Stimulated activated CD4-positive, alpha-beta T cell treated with anti-CD3 and anti-CD28 coated beads, Interleukin-1b, Interleukin-23, amount 100 ng/mL, for 1 hour (primary cell): ENCODE measurements at regions not wholly inside any gene's neighbourhood (a gene's known extent, or its start where the extent isn't known, plus 50 kb on each side); places are given as distances from the start of the nearest gene placed in this dataset.

Source experiments
- DNase-seq, 2 donors: peaks; one replicate each; pipeline ENCODE4 v3.0.0-alpha.2; 2020; ENCODE audit warnings: low read depth in 2 of 2

DNA sequence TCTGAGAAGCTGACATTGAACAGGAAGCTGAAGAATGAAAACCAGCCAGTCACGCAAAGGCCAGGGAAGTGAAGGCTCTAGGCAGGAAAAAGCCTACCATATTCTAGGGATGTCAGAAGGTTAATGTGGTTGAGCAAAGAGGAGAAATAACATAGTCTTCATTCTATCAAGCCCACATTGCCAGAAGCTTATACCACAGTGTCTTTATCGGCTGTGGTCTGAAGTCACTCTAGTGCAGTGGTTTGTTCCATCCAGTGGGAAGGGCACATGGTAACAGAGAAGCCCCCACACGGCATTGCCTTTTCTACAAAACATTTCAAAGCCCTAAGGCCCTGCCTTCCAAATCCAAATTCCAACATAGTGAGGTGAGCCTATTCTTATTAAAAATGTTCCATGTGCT lies 311.3 kb downstream of the TNS1 start:
- DNase-seq = no peak

DNA sequence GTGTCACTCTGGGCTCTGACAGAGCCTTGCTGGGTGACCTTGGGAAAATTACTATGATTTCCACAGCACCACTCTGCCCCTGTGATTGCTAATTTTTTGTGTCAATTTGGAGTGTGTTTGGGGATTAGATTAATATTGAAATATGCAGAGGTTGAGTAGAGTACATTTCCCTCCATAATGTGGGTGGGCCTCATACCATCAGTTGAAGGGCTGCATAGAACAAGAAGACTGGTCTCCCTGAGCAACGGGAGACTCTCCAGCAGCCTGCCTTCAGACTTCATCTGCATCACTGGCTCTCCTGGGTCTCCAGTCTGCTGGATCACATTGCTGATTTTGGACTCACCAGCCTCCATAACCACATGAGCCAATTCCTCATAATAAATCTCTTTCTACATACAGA lies 313.7 kb downstream of the TNS1 start:
- DNase-seq = no peak

DNA sequence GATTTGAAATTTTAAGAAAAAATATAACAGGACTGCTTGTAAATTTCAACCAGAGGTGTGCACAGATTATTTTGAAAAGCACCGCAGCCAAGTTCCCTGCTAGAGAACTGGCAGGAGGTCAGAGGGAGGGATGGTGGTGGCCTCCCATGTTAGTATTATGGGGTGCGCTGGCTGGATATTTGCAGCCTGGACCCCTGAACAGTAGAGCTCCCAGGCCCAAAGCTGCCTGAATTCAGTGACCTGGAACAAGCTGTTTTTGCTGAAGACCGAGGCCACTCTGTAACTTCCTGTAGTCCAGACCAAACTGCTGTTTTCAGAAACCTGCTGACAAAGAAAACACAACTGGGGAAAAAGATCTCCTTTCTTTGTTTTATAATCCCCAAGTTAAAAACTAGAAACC lies 314.3 kb downstream of the TNS1 start:
- DNase-seq = no peak

DNA sequence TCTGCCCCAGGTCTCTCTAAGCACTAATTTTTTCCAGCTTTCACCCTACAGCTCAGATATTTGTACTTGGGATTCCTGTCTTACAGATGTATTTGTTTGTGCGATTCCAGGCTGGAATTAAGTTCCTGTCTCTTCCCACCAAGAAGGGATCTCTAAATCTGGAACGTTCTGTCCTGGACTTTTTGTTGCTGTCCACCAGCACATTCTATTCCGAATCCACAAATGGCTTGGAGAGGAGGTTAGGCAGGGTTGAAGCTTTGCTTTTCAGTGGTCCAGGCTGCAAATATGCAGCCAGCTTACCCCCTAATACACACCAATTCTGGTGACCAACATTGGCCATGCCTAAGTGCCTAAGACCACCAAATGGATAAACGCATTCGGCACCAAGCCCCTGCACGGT lies 315.0 kb downstream of the TNS1 start:
- no peak for DNase-seq

DNA sequence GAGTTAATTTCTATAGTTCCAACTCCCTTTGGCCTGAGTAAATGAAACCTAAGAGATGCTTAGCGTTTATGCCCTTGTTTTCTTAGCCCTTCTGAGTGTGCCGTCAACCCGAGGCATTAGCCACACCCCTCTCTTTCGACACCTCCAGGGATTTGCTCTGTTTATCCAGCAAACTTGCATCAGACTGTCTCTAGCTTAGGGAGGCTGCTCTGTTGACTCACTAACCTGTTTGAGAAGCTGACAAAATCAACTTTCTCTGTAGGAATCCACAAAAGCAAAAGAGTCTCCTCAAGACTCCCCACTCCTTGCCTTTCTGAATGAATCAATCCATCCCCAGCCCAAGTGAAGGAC lies 317.6 kb downstream of the TNS1 start:
- no peak for DNase-seq

DNA sequence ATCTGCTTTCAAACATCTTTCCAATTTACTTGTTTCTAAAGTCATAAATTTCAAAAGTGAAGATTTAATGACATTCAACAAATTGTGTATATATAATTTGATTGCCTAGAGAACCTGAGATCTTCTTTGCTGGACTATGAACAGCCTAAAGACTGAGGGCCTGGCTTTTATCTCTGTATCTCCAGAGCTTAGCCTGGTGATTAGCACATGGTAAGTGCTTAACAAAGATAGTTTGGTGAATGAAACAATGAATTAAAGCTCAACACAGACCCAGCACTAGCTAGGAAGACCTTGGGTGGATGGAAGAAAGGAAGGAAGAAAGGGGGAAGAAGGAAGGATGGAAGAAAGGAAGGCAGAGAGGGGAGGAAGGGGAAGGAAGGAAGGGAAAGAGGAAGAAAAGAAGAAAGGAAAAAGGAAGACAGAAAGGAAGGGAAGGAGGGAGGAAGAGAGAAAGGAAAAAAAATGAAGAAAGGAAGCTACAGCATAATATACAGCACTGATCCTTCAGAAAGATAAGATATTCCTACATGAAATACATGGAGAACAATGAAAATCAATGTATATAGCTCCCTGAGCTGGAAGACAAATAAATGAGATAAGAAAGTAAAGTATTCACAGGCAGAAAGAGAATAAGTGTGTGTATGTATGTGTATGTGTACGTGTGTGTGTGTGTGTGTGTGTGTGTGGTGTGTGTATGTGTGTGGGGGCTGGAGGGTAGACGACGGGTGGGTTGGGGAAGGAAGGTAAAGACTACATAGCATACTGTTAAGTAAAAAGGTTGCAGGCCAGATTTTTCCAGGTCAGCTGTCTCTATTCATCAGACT lies 318.2 kb downstream of the TNS1 start:
- no peak for DNase-seq

DNA sequence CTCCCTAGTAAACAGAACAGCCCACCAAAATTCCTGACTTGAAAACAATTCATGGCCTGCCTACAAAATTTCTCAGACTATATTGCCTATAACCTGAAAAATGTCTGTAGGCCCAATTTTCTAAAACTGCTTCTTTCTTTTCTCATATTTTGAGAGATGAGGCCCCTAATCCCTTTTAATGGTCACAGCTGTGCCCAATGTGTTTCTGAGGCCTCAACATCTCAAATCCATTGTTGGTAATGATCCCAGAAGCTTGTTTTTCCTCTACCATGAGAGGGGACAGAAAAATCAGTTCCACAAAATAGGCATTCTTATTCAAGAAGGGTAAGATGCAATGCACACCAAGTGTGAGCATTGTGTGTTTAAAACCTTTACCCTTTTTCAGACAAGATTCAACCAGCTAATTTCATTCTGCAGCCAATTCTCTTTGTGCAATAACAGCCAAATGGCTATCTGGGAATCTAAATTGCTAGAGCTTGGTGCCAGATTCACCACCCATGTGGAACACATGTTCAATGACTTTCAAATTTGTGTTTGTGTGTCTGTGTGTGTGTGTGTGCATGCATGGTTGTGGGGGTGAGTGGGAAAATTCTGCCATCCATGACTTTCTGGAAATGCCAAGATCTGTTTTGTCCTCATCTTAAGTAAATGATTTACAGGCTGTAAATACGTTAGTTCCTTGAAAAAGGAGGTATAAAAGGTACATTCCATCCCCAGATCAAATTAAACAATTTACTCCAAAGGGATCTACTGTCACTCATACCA lies 319.5 kb downstream of the TNS1 start:
- DNase-seq = no peak

DNA sequence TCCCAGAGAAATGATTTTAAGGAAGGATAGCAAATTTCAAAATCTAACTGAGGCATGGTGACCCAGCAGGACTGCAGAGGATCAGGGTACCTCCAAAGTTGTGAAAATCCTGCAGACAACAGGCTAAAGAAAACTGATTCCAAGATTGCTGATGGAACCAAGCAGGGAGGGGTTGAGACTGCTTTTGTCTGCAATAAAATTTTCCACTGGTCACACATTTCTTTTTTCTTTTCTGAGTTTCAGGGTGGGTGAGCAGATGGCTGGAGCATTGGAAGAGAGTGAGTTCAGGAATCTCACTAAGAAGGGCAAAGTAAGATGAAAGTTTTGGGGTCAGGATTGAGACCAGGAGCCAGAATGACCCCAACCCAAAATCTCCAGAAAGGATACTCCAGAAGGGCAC lies 321.0 kb downstream of the TNS1 start:
- DNase-seq = no peak

DNA sequence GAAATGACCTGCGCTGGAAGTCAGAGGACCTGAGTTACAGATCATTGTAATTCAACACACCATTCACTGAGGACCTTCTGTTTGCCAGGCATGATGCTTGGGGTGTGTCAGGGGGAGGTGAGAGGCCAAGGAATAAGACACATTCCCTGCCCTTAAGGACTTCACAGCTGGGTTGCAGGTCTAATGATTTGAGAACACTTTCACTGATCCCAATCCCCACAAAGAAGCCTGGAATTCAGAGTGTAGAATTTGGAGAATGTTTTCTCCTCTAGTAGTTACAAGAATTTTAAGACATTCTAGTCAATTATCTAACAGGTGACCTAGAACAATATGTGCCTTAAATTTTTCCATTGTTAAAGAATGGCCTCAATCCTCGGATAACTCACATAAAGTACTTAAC lies 322.4 kb downstream of the TNS1 start:
- DNase-seq = no peak

DNA sequence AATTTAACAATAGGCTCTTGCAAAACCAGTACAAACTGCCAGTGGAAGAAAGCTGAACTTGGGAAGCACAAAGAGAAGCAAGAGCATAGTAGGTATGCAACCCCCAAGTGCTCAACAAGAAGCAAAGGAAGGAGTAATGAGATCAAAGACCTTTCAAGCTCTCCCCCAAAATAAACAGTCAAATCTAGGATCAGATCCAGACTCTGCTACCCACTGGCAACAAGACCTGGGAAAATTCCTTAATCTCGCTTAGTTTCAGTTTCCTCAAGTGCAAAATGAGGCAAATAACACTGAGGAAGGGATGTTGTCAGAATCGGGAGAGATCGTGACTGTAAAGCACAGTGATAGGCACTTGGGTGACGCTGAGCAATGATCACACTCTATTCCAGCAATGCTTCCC lies 329.2 kb downstream of the TNS1 start:
- no peak for DNase-seq

DNA sequence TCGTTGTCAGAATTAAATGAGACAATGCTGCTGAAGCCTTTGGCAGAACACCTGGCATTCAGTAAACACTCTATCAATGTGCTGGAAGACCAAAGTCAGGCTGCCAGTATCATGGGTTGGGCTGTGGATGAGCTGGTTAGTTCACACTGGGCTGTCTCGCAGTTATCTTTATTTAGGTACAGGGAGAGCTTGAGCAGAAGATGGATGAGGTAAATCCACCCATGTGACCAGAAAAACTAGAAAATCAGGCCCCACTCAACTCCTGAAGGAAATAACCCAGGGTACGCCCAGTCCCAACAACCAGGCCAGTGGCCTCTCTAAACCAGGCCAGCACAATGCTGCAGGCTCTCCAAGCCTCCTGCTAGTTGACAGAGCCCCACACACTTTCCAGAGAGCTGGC lies 330.3 kb downstream of the TNS1 start:
- no peak for DNase-seq

DNA sequence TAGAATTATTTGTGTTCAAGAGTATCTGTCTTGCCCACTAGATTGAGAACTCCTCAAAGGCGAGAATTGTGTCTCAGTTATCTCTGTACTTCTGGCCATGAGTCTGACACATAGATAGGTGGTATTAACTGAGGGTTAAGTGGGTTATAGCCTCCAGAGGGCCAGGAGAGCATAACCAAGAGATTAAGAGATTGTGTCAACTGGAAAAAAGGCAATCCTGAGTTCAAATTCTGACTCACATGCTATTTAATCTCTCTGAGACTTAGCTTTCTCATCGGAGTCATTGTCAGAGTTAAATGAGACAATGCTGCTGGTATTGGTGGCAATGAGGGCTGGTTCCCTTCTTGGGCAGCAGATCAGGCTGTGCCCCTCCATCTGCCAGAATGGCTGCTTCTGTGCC lies 330.9 kb downstream of the TNS1 start:
- no peak for DNase-seq

DNA sequence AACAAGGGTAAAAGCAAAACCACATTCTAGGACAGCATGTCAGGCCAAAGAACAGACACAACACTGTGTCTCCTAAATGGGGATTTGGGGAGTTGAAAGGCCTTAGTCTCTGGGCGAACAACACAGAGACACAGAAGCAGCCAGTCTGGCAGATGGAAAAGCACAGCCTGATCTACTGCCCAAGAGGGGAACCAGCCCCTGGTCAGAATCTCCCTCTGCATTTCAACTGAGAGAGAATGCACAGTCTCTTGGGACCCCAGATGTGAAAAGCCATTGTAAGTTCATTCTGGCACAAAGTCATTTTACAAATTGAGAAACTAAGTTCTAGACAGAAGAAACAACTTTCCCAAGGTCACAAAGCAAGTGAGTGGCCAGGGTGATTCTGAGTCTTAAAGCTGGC lies 331.7 kb downstream of the TNS1 start:
- no peak for DNase-seq

DNA sequence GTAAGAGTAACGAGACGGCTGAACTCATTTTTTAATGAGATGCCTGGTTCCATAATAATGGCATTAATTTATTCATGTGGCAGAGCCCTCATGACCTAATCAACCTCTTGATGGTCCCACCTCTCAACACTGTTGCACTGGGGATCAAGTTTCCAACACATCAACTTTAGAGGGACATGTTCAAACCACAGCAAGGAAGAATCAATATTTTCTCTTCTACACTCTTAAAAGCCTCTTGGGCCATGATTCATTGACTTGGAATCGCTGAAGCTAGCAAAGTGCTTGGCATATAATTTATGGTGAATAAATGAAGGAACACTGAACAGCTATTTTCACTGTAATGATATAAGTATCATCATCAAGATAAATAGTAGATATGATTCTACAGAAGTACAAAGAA lies 333.0 kb downstream of the TNS1 start:
- DNase-seq = no peak

DNA sequence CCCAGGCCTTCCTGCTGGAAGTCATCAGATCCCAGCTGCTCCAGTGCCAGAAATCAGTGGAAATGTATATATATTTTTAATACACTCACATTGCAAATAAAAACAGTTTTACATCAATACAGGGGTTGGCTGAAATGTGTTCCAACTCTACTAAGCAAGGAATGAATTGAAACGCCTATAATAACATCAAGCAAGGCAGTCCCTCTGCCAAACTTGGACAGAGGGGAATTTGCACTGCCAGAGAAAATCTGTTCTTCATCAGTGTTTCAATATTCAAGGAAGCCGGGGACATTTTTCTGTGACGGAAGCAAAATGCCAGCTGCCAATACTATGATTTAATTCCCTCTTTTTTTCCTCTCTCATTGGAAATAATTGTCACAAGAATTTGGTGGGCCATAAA lies 335.3 kb downstream of the TNS1 start:
- no peak for DNase-seq

DNA sequence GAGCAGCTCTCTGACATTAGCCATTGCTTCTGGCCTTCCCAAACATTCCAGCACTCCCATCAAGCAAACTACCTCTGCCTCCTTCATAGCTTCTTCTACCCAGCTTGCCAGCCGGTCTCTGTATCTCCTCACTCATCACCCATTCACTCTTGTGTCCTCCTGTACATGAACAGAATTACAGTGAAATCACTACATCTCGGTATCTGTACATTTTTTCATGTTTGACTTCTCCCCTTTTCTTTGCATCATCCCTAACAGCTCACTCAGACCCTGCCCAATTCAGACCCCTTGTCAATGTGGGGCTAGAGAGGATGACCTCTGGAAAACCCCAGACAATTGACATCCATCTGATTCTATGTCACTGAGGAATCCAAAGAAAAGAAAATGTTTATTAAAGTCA lies 335.8 kb downstream of the TNS1 start:
- DNase-seq = no peak

DNA sequence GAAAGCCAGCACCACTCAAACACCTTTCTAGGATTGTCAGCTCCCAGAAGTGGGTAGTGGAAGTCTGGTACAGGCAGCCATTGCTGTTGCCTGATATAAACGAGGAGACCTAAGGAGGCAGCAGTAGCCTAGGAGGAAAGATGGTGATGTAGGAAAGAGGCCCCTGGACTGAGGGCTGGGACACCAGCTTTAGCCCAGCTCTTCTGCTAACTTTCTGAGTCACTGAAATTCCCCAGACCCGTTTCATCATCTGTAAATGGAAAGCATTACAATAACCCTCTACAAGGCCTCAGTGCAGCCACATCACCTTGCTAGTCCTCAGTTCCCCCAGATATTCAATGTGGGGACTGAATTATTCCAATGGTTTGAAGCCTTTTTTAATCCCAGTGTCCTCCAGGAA lies 336.5 kb downstream of the TNS1 start:
- DNase-seq = no peak

DNA sequence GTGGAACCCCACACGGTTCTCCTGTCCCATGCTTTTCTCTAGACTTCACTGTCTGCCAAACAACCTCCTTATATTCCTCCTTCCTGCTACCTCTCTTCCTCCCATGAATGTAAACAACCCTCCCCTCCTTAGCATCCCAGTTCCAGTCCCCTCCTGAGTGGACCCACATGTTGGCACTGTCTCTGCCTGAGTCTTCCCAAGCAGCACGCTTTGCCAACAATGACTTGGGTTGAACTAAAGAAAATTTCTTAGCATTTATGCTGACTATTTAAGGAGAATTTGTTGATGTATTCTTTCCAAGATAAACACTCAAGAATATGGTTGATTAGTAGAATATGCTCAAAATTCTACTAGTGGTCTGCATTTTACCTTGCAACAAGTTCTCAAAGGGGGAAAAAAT lies 338.0 kb downstream of the TNS1 start:
- DNase-seq = no peak

DNA sequence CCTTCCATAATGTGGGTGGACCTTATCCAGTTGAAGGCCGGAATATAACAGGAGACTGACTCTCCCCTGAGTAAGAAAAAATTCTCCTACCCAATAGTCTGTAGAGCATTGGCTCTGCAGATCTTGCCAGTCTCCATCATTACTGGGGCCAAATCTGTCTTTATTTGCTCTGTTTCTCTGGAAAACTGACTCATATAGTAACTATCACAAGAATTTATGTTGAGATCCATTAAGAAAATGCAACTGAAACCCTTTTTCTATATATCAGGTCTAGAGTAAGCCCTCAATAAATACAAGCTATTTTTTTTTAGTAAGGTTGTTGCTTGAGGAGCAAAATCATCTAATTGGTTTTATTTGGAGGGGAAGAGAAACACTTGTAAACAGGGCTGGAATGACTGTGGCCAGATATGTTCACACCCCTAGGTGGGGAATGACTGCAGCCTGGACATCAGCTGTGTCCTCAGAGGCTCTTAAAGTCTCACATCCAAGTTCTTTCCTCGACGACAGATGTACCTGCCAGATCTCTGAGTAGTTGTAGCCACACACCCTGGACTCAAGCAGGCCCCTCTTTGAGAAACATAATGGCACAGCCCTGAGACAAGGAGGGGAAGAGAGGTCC lies 339.7 kb downstream of the TNS1 start:
- no peak for DNase-seq

DNA sequence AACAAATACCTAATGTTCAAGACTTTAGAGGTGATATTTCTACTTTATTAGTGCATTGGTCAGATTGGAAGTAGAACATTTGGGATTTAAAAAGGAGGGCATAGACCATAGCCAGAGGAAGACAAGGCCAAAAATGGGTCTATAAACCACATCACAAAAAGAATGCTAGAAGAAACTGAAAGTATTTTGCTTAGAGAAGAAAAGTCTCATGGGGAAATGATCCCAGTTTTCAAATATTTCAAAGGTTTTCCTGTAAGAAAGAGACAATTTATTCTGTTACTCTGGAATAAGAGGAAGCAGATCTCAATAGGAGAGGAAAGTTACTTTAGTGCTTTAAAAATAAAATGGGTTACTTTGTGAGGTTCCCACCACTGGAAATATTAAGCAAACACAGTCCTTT lies 341.4 kb downstream of the TNS1 start:
- no peak for DNase-seq

DNA sequence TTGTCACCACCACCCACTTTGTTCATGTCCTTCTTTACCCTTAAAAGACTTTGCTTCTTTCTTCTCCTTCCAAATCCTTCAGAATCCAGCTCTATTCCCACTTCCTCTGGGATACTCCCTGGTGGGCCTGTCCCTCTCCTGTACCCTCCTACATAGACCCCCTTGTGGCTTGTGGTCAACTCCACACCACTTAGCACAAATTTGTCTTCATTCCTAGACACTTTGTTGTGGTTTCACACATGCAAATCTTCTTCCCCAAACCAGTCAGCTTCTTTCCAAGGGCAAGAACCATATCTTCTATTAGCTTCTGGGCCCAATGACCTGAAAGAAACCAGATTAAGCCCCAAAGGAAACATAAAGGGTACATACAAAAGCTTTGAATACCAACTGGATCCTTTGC lies 342.4 kb downstream of the TNS1 start:
- no peak for DNase-seq

DNA sequence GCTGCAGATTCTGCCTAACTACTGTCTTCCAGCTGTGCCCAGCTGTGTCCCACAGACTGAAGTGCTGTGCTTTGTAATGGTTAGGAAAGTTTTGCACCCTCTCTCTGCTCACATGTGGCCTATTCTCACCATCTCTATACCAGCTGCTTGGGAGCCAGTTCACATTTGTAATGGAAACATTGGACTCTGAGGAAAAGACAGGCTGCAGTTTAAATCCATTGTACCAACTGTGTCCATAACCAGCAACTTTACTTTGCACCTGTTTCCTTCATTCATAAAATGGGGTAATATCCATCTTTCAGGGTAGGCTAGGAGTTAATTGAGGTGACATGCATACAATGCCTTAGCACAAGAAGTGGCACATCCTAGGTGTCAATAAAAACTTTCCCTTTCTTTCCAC lies 344.0 kb downstream of the TNS1 start:
- no peak for DNase-seq

DNA sequence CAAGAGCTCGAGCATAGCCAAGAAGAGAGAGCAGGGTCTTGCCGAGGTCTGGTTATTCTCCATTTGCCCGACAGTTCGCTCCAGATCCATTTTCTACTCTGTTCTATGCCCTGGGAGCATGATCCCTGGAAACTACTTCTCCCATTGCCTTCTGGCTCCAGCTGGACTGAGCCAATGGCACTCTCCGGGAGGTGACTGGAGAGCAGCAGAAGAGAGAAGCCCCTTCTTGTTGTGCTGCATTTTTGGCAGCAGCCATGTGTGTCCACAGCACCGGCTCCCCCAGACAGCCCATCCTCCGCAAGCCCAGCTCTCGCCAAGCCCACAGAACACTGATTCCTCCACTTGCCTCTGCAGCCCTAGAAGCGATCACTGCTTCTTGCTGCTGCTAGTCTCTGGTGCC lies 345.5 kb downstream of the TNS1 start:
- DNase-seq = no peak
